D721Med (cell line): ENCODE measurements at regions not wholly inside any gene's neighbourhood (a gene's known extent, or its start where the extent isn't known, plus 50 kb on each side); places are given as distances from the start of the nearest gene placed in this dataset.

ENCODE experiments used
- DNase-seq: peaks from one replicate; pipeline ENCODE4 v3.0.0; 2011; ENCODE audit warnings: low spot score; ENCODE audit not compliant: insufficient read length
- FAIRE-seq: peaks from 2 replicates; lab custom pipeline; 2011; peaks lifted over from hg19 to GRCh38; lab: Jason Lieb, UNC
- TF ChIP-seq, protein P1 (sequence below): IDR thresholded peaks from 2 replicates; pipeline ENCODE4 v1.5.1; 2012; ENCODE audit warnings: mild to moderate bottlenecking, control low read depth; ENCODE audit not compliant: insufficient read depth; ENCODE audit errors: missing control alignments

DNA sequence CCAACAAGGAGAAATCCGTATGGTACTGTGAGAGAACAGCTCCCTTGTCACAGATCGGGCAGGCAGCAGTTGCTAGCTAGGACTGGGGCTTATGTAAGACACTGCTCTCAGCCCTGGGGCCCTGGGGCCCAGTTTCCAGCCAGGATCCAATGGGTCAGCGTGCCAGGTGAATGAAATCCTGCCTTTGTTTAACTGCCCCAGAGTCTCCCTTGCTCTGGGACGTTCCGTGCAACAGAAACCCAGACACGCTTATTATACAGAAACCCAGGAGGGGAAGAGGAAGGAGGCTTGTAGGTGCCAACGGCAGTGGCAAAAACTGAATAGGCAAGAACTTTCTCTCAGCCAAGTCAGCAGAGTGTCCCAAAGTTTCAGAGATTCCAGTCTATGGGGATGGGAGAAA, 110.6 kb downstream of the DIO2 start:
- FAIRE-seq (no peak), DNase-seq (no peak)
- TF ChIP-seq, protein P1, sequence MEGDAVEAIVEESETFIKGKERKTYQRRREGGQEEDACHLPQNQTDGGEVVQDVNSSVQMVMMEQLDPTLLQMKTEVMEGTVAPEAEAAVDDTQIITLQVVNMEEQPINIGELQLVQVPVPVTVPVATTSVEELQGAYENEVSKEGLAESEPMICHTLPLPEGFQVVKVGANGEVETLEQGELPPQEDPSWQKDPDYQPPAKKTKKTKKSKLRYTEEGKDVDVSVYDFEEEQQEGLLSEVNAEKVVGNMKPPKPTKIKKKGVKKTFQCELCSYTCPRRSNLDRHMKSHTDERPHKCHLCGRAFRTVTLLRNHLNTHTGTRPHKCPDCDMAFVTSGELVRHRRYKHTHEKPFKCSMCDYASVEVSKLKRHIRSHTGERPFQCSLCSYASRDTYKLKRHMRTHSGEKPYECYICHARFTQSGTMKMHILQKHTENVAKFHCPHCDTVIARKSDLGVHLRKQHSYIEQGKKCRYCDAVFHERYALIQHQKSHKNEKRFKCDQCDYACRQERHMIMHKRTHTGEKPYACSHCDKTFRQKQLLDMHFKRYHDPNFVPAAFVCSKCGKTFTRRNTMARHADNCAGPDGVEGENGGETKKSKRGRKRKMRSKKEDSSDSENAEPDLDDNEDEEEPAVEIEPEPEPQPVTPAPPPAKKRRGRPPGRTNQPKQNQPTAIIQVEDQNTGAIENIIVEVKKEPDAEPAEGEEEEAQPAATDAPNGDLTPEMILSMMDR = no peak

DNA sequence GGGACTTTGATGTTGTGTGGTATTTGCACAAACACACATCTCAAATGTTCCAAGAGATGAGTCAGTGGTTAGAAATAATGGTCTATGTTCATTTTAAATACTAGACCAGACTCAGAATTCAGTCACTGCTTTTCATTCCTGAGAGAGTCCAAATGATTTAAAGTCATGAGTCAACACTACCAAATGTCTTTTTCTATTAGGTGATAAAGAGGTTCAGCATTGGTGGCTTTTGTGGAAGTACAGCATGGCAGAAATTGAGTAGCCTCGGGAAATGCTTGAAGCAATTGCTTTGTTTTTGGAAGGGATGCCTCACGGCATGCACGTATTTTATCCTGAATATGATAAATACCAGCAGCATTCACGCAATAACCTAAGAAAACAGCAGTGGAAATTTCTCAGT, 115.7 kb downstream of the DIO2 start:
- FAIRE-seq (no peak), DNase-seq (no peak)
- TF ChIP-seq, protein P1 = no peak

DNA sequence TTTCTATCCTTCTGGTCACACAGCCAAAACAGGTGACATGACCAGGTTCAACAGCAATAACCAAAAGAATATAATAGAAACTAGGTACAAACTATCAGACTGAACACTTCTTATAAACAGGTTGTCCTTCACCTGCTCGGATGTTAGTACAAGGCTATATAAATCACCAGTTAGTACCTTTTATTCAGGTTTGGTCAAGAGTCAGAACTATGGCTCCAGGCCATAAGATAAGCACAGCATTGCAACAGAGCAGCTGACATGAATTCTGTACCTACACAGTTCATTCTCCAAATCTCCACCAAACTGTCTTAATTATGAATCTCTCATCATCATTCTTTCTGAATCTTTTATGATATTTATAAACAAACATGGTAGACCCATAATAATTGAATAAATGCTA, 123.9 kb downstream of the DIO2 start:
- FAIRE-seq = no peak
- TF ChIP-seq, protein P1 = no peak

DNA sequence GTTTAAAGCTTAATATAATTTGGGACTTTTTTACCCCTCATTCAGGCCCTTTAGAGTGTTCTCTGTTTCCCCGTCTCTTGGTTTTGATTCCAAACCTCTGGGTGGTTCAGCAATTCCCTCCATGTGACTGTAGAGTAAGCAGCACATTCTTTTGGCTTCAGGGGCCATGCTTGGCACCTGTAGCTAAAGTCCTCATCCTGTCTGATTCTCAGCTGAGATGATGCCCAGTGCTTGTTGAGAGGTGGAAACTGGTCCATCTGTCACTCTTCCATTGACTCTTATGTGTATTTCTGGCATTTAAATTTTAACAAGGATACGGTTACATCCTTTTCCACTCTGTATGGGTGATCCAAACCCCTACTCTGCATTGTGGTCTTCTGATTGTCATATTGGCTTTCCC, 127.1 kb downstream of the DIO2 start:
- DNase-seq (no peak), FAIRE-seq (no peak)
- TF ChIP-seq, protein P1 = no peak

More for the DNA sequence above, 123.9 kb downstream of the DIO2 start:
- no peak for DNase-seq

DNA sequence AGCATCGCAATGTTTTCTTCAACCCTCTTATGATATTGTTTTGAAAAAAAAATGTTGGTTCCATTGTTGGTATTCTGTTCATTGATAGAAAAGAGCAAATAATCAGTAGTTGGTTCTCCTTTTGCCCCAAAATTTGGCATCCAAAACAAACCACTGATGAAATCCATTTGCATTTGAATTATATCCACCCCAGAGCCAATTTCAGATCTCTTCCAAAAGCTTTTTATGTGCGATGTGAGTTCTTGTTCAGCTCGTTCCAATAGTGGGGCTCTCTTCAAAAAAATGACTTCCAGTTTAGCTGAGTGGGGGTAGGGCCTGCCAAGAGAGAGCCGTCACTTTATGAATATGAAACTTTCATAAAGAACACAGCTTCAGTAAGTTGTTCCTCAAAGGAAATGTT, 130.7 kb downstream of the DIO2 start:
- no peak for FAIRE-seq
- DNase-seq = no peak
- TF ChIP-seq, protein P1 = no peak

DNA sequence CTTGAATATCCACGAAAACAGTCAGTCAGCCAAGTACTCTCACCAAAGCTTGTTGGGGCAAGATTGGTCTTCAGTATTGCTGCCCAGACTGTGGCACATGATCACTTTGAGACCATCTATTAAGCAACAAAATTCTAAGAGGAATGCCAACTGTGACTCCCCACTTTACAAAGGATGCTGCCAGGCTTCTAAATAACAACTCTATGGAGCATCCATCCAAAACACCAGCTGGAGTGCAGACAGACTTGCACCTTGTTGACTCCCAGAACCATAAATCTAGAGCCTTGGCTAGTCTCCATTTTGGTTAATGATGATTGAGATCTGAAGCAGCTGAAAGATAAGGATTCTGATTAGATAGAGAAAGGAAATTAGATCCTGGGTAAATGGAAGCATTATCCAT, 132.8 kb downstream of the DIO2 start:
- FAIRE-seq (no peak), DNase-seq (no peak)
- TF ChIP-seq, protein P1 = no peak

DNA sequence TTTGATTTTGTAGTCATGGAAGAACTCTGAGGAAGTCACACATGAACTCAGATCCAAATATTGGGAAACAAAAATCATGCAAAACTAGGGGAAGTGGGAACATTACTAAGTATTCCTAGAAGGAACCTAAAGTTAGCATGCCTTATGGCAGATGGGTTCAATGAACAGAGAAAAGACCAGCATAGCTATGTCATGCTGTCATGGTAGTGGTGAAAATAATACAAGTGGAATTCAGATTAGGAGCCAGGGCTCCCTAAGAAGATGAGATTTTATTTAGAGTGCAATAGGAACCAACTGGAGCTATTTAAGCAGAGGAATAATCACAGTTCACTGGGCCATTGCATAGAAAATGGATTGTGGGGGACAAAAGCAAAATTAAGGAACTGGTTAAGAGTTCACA, 134.0 kb downstream of the DIO2 start:
- DNase-seq (no peak), FAIRE-seq (no peak)
- TF ChIP-seq, protein P1 = no peak
